ENCODE measurements at regions not wholly inside any gene's neighbourhood (a gene's known extent, or its start where the extent isn't known, plus 50 kb on each side); places are given as distances from the start of the nearest gene placed in this dataset.
"Not testable (repeated sequence)": the region's sequence is repeated elsewhere in the genome, so short reads cannot be mapped to it uniquely, and the experiment has no call there.

- DNase-seq: no peak
Measured at GRCh38 chr2:194720462-194720861, 936.6 kb upstream of the SLC39A10 start.

DNA sequence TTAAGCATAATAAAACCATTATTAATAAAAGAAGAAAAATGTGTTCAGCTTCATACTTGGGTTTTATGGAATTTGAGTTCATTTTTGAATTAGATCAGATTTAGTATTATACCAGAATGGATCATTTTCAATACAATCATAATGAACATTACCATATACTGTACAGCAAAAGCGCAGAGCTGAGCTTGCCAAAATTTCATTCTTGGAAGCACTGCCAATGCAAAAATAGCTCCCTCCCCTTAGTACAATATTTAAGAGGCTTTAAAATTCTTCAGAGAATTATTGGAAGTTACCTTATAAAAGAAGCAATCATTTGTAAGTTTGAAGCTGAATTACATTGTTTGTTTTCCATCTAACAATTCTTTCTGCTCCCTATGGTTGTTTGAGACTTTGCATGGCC lies 938.1 kb upstream of the SLC39A10 start:
- DNase-seq: no peak

DNA sequence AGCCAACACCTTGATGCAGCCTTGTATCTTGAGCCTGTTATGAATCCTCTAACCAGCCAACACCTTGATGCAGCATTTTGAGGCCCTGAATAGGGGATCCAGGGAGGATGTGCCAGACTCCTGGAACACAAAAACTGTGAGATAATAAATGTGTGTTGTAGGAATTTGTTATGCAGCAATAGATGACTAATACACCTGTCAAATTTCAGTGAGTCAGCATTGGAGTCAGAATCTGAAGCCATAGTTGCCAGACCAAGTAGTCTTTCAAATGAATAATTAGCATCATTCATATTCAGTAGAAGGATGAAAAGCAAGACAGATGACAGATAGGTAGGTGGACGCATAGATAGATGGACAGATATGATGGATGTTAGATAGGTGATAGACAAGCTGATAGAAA lies 942.5 kb upstream of the SLC39A10 start:
- no peak for DNase-seq

DNA sequence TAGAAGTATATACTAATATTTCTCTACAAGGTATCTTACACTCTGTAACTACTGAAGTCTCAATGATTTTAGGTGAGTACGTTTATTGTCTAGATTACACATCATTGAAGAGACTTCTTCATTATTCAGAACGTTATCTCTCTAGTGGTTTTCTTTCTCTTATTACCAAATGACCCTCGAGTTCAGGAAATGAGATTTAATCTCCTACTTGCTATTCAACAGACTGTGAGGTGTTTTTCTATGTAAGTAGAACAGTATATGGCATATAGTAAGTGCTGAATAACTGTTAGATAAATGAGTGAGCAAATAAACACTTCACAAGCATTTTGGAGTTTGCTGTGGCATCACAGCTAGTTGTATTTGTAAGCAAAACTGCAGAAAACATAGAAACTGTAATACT lies 947.2 kb upstream of the SLC39A10 start:
- no peak for DNase-seq

DNA sequence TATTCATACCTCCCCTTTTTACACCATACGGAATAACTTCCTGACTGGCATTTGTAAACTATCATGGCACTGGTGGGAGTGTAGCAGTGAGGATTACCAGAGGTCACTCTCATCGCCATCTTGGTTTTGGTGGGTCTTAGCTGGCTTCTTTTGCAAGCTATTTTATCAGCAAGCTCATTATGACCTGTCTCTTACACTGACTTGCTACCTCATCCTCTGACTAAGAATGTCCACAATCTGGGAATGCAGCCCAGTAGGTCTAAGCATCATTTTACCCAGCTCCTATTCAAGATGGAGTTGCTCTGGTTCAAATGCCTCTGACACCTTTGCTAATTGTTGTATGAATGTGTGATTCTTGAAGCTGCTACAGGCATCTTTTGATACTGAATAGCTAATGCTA lies 950.8 kb upstream of the SLC39A10 start:
- no peak for DNase-seq

GRCh38 chr2:194705398-194705797 lies 951.6 kb upstream of the SLC39A10 start:
- no peak for DNase-seq

DNA sequence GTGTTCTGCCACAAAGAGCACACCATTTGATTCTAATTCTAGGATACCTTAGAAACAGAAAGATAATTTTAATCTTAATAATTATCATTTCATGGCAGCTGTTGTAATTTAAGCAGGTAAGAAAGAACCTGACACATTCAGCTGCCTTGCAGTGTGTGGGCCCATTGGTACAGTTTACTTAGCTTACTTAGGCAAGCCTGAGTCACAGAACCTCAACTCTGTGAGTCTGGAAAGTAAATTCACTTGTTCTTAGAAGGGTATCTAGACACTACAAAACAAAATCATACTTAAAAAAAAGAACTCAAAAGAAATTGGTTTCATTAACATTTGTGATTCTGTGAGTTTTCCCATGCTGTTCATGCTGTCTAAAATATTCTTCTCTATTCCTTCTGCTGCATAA lies 956.3 kb upstream of the SLC39A10 start:
- DNase-seq: no peak

DNA sequence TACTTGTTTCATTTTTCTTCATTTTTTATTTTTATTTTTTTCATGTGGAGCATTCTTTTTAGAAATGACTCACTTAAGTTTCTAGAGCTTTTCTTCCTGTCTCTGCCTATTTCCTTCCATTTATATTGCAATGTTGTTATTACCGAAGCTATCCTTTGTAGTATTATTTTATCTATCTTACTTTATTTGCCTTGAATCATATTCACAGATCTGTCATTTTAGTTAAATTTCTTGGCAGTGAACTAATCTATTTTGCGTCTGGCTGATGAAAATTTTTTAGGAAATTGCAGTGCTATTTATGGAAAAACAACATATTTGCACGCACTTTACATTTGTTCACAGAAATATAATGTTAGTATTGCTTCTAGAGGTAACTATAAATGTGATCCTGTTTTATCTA lies 956.9 kb upstream of the SLC39A10 start:
- no peak for DNase-seq

- no peak for DNase-seq
Measured at GRCh38 chr2:194698012-194698411, 959.0 kb upstream of the SLC39A10 start.

DNA sequence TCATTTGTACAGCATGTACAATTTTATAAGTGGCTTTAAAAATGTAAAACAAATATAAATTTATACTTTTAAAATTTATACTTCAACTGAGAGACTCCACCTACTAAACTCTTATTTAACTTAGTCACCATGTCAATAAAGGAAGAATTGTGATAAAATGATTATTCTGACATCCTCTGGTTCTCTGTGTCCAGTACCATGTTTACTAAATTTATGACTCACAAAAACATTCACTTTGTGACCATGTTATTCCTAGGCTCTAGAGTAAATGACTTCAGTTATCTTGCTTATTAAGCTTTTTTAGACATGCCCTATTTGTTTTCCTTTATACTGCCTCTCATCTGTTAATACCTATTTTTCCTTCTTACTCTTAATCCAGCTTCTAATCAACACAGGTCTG lies 959.6 kb upstream of the SLC39A10 start:
- no peak for DNase-seq

- DNase-seq: no peak
Measured at GRCh38 chr2:194696690-194697089, 960.3 kb upstream of the SLC39A10 start.

DNA sequence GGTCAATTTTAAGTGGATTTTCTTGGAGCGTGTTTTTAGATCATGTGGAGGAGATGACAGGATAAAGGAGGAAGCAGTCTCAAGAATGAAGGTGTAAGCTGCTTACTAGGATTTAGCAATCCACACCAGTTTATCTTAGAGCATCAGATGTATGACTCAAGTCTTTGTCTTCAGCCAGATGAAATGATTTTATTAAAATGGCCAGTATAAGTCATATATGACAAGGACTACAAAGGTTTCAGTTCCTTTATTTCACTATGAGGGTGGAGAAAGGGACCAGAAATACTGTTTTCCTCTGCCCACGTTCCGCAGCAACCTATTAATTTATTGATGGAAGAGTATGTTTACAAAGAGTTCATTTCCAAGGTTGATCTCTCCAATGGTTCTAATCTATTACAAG lies 970.5 kb upstream of the SLC39A10 start:
- DNase-seq: no peak

- no peak for DNase-seq
Measured at GRCh38 chr2:194674043-194674442, 983.0 kb upstream of the SLC39A10 start.

DNA sequence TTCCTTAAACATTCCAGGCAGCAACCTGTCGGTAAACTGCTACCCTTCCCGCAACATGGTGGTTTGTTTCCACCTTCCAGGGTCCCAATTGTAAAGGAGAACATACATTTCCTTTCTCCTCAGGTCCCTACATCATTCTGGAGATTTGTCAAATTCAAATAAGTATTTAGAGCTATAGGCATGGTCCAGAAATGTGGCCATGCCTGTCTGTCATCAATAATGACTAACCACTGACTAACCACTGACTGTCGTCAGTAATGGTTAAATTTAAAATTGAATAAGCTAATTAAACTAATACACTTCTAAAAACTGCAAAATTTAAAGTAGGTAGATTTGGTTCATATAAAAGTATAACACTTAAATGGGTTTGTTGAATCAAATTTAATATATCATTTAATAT lies 984.0 kb upstream of the SLC39A10 start:
- DNase-seq: no peak

- no peak for DNase-seq
Measured at GRCh38 chr2:194661431-194661830, 995.6 kb upstream of the SLC39A10 start.

DNA sequence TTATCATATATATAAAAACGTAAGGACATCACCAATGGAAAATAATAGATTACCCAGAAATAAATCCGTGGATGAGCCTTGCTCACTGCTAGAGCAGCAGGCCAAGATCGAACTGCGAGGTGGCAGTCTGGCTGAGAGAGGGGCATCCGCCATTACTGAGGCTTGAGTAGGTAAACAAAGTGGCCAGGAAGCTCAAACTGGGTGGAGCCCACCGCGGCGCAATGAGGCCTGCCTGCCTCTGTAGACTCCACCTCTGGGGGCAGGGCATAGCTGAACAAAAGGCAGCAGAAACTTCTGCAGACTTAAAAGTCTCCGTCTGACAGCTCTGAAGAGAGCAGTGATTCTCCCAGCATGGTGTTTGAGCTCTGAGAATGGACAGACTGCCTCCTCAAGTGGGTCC lies 1018.0 kb upstream of the SLC39A10 start:
- DNase-seq: not testable (repeated sequence)

DNA sequence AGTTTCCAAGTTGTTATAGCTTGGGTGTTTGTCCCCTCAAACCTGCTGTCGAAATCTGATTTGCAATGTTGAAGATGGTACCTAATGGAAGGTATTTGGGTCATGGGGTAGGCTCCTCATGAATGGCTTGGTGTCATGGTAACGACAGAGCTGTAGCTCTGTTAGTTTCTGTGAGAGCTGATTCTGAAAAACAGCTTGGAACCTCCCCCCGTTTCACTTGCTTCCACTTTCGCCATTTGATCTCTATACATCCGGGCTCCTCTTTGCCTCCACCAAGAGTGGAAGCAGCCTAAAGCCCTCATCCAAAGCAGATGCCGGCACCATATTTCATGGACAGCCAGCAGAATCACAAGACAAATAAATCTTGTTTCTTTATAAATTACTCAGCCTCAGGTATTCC lies 1035.1 kb upstream of the SLC39A10 start:
- no peak for DNase-seq

- no peak for DNase-seq
Measured at GRCh38 chr2:194619366-194619765, 1037.7 kb upstream of the SLC39A10 start.

DNA sequence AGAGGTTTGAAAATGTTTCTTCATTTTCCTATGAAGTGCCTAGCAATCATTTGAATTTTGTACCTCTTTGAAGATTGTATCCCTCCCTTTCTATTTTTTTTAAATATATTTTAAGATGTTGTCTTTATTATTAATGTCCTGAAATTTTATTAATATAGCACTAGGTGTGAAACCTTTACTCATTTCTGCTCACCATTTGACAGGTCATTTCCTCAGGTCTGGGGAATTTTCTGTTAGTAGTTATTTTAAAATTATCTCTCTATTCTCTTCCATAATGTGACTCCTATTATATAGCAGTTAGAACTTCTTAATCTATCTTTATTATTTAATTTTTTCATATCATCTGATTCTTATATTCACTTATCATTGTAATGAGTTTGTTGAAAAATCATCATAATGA lies 1038.6 kb upstream of the SLC39A10 start:
- DNase-seq: no peak

GRCh38 chr2:194616334-194616733 lies 1040.7 kb upstream of the SLC39A10 start:
- DNase-seq: no peak

DNA sequence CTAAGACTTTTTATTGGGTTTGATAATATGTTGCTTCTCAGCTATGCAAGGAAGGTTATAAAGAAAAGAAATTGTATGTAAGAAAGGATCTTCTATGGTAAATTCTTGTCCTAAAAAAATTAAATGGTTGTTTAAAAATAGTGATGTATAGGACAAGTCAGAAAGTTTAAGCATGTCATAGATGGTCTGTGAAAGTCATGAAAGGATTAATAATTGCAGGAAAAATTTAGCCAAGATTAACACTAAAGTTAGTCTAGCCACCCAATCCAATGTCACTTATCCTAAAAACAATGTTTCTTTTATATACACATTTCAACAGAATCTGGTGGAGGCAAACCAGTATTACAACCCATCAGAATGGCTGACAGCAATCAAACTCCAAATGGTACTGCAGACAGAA lies 1046.7 kb upstream of the SLC39A10 start:
- DNase-seq: no peak

- no peak for DNase-seq
Measured at GRCh38 chr2:194603429-194603828, 1053.6 kb upstream of the SLC39A10 start.

- DNase-seq: no peak
Measured at GRCh38 chr2:194602750-194603149, 1054.3 kb upstream of the SLC39A10 start.

GRCh38 chr2:194591192-194591591 lies 1065.8 kb upstream of the SLC39A10 start:
- no peak for DNase-seq

GRCh38 chr2:194587739-194588270 lies 1069.2 kb upstream of the SLC39A10 start:
- DNase-seq: no peak

GRCh38 chr2:194567661-194568017 lies 1089.4 kb upstream of the SLC39A10 start:
- no peak for DNase-seq

Data from DMS 273 treated with DMSO at 0.1 percent for 48 hours (cell line).